GM23338 (cell line): ENCODE measurements at regions not wholly inside any gene's neighbourhood (a gene's known extent, or its start where the extent isn't known, plus 50 kb on each side); places are given as distances from the start of the nearest gene placed in this dataset.

Experiments
- ATAC-seq: fragments of 200-7000 bp; cut with Tn5 transposase; 3 replicates; pipeline ENCODE4 v1.9.1; 2020
- DNase-seq: peaks from one replicate; pipeline ENCODE4 v3.0.0-alpha.2; 2015; ENCODE audit warnings: low spot score
- H2AFZ ChIP-seq: fragments of 200-600 bp; sonication (generic); 2 replicates; pipeline ENCODE4 v1.8.0; 2016; ENCODE audit warnings: antibody characterized with exemption, mild to moderate bottlenecking, moderate library complexity
- H3F3A ChIP-seq: fragments of 200-600 bp; sonication (generic); replicated peaks from 2 replicates; pipeline ENCODE4 v1.8.0; 2017; ENCODE audit warnings: antibody characterized with exemption, mixed run types, low read depth
- H3K27ac ChIP-seq: fragments of 200-600 bp; sonication (generic); 2 replicates; pipeline ENCODE4 v1.6.1; 2016; ENCODE audit warnings: low read depth
- H3K27me3 ChIP-seq: fragments of 200-600 bp; sonication (generic); 2 replicates; pipeline ENCODE4 v1.8.0; 2016; ENCODE audit warnings: mild to moderate bottlenecking, mixed run types, moderate library complexity; ENCODE audit not compliant: insufficient read depth
- H3K36me3 ChIP-seq: fragments of 200-600 bp; sonication (generic); 2 replicates; pipeline ENCODE4 v1.8.0; 2016; ENCODE audit warnings: mild to moderate bottlenecking; ENCODE audit not compliant: insufficient read depth
- H3K4me1 ChIP-seq: fragments of 200-600 bp; sonication (generic); 2 replicates; pipeline ENCODE4 v1.8.0; 2016; ENCODE audit warnings: mild to moderate bottlenecking, moderate library complexity; ENCODE audit not compliant: insufficient read depth
- H3K4me2 ChIP-seq: fragments of 200-600 bp; sonication (generic); 2 replicates; pipeline ENCODE4 v1.7.1; 2017; ENCODE audit warnings: mixed run types
- H3K4me3 ChIP-seq: fragments of 200-600 bp; sonication (generic); 2 replicates; pipeline ENCODE4 v1.6.1; 2016; ENCODE audit warnings: mixed run types
- H3K79me2 ChIP-seq: fragments of 200-600 bp; sonication (generic); replicated peaks from 2 replicates; pipeline ENCODE4 v1.8.0; 2017; ENCODE audit warnings: mild to moderate bottlenecking; ENCODE audit not compliant: insufficient read depth
- H3K9me2 ChIP-seq: fragments of 200-600 bp; sonication (generic); 2 replicates; pipeline ENCODE4 v1.8.0; 2017; ENCODE audit not compliant: insufficient read depth
- H4K20me1 ChIP-seq: fragments of 200-600 bp; sonication (generic); replicated peaks from 2 replicates; pipeline ENCODE4 v1.8.0; 2017; ENCODE audit warnings: mild to moderate bottlenecking; ENCODE audit not compliant: insufficient read depth
- H3K27ac Mint-ChIP-seq: 2 replicates; pipeline ENCODE4 v1.8.0; 2020; ENCODE audit warnings: inconsistent platforms, mild to moderate bottlenecking, moderate library complexity, mixed read lengths
- H3K27me3 Mint-ChIP-seq: 3 replicates; pipeline ENCODE4 v1.8.0; 2022; ENCODE audit warnings: low read depth, mild to moderate bottlenecking, moderate library complexity, mixed read lengths, inconsistent platforms; ENCODE audit not compliant: insufficient read depth, poor library complexity
- H3K36me3 Mint-ChIP-seq: 3 replicates; pipeline ENCODE4 v1.8.0; 2021; ENCODE audit warnings: low read depth, mild to moderate bottlenecking, inconsistent platforms, moderate library complexity, mixed read lengths
- H3K4me1 Mint-ChIP-seq: 3 replicates; pipeline ENCODE4 v1.8.0; 2020; ENCODE audit warnings: mild to moderate bottlenecking, inconsistent platforms, mixed read lengths
- H3K4me3 Mint-ChIP-seq: 3 replicates; pipeline ENCODE4 v1.8.0; 2021; ENCODE audit warnings: moderate library complexity, mild to moderate bottlenecking, inconsistent platforms, mixed read lengths
- H3K9me3 Mint-ChIP-seq: 3 replicates; pipeline ENCODE4 v1.8.0; 2020; ENCODE audit warnings: moderate library complexity, mild to moderate bottlenecking, inconsistent platforms, mixed read lengths
- CREB1 ChIP-seq: fragments of 250-450 bp; sonication (Bioruptor Pico); IDR thresholded peaks from 2 replicates; pipeline ENCODE4 v1.5.0; 2020; ENCODE audit warnings: low read depth, mild to moderate bottlenecking, moderate library complexity
- CTCF ChIP-seq, 2 experiments: fragments of 200-600 bp in 1 of 2; sonication (generic) in 1 of 2; conservative IDR thresholded peaks; 2 replicates each; pipeline versions ENCODE4 v1.5.1 to v1.6.1; 2016 to 2017; ENCODE audit warnings: antibody characterized with exemption in 2 of 2, low read depth in 2 of 2, mild to moderate bottlenecking in 2 of 2, moderate library complexity in 1 of 2
- ETS1 ChIP-seq: IDR thresholded peaks from 2 replicates; pipeline ENCODE4 v1.6.1; 2016; ENCODE audit warnings: antibody characterized with exemption
- EZH2 ChIP-seq: fragments of 200-600 bp; sonication (generic); IDR thresholded peaks from one replicate; pipeline ENCODE4 v1.8.0; 2017; ENCODE audit warnings: antibody characterized with exemption, mild to moderate bottlenecking, low read depth; ENCODE audit not compliant: unreplicated experiment
- EZH2phosphoT487 ChIP-seq: fragments of 200-600 bp; sonication (generic); IDR thresholded peaks from one replicate; pipeline ENCODE4 v1.8.1; 2018; ENCODE audit warnings: antibody characterized with exemption; ENCODE audit not compliant: unreplicated experiment
- JUNB ChIP-seq: IDR thresholded peaks from one replicate; pipeline ENCODE4 v1.6.1; 2016; ENCODE audit warnings: antibody characterized with exemption; ENCODE audit not compliant: unreplicated experiment
- NANOG ChIP-seq: IDR thresholded peaks from 2 replicates; pipeline ENCODE4 v1.6.1; 2016; ENCODE audit warnings: antibody characterized with exemption, borderline replicate concordance
- POLR2AphosphoS5 ChIP-seq: IDR thresholded peaks from 2 replicates; pipeline ENCODE4 v1.6.1; 2016; ENCODE audit warnings: antibody characterized with exemption, low read depth
- REST ChIP-seq: IDR thresholded peaks from one replicate; pipeline ENCODE4 v1.6.1; 2018; ENCODE audit warnings: antibody characterized with exemption; ENCODE audit not compliant: unreplicated experiment
- STAT1 ChIP-seq: IDR thresholded peaks from one replicate; pipeline ENCODE4 v1.6.1; 2016; ENCODE audit warnings: antibody characterized with exemption; ENCODE audit not compliant: unreplicated experiment
- ZNF114 ChIP-seq: fragments of 250-450 bp; sonication (Bioruptor Pico); IDR thresholded peaks from 2 replicates; pipeline ENCODE4 v1.5.0; 2020; ENCODE audit warnings: mild to moderate bottlenecking, moderate library complexity
- ZNF331 ChIP-seq: fragments of 250-450 bp; sonication (Bioruptor Pico); IDR thresholded peaks from 2 replicates; pipeline ENCODE4 v1.5.0; 2020; ENCODE audit warnings: low read depth, mild to moderate bottlenecking, moderate library complexity

GRCh38 chr20:52094693-52095092, 96.9 kb downstream of the ZFP64 start:
- Histone ChIP-seq H3K27me3 (peaks cover 12% of the 10 kb centered on the region), H3K4me2 (no peak overlapping the region), H2AFZ (no peak overlapping the region), H3K27ac (no peak overlapping the region), H3F3A (no peaks in the 10 kb centered on the region; the same call in 1 of the 2 replicates), H3K36me3 (no peaks in the 10 kb centered on the region; the same call in 1 of the 2 replicates), H4K20me1 (0 out of 2 replicates have a peak, but pooled peaks cover 3% of the 10 kb centered on the region), H3K4me1 (no peaks in the 10 kb centered on the region), H3K9me2 (no peaks in the 10 kb centered on the region), H3K79me2 (no peaks in the 10 kb centered on the region), H3K4me3 (no peak overlapping the region)
- no peaks in the 10 kb centered on the region for H3K9me3 Mint-ChIP-seq
- no peak for DNase-seq
- H3K4me3 Mint-ChIP-seq = no peak overlapping the region
- peaks cover 1% of the 10 kb centered on the region for H3K27me3 Mint-ChIP-seq
- no peak for TF ChIP-seq EZH2
- no peak for TF ChIP-seq NANOG
- TF ChIP-seq STAT1 = no peak
- TF ChIP-seq ETS1 = no peak
- TF ChIP-seq CREB1 (CRISPR knock-in tag) = no peak
- no peak for TF ChIP-seq ZNF114 (CRISPR knock-in tag)
- TF ChIP-seq JUNB = no peak
- peaks cover 36% of the 10 kb centered on the region; the same call in 2 of the 3 replicates for H3K36me3 Mint-ChIP-seq
- H3K27ac Mint-ChIP-seq = no peak overlapping the region
- ATAC-seq = no peak
- peaks cover 13% of the 10 kb centered on the region for H3K4me1 Mint-ChIP-seq

GRCh38 chr20:52093575-52093974, 98.0 kb downstream of the ZFP64 start:
- no peak for DNase-seq
- ATAC-seq = no peak
- H3K79me2 ChIP-seq = no peaks in the 10 kb centered on the region
- no peaks in the 10 kb centered on the region for H3K9me2 ChIP-seq
- no peaks in the 10 kb centered on the region; the same call in 1 of the 2 replicates for H3K36me3 ChIP-seq
- H3K27me3 Mint-ChIP-seq = peaks cover 1% of the 10 kb centered on the region
- no peak overlapping the region for H3K27ac Mint-ChIP-seq
- H3K9me3 Mint-ChIP-seq = no peaks in the 10 kb centered on the region
- no peaks in the 10 kb centered on the region for H3K4me1 ChIP-seq
- peaks cover 44% of the 10 kb centered on the region for H3K36me3 Mint-ChIP-seq
- no peaks in the 10 kb centered on the region; the same call in 1 of the 2 replicates for H3F3A ChIP-seq
- 0 out of 2 replicates have a peak, but pooled peaks cover 3% of the 10 kb centered on the region for H4K20me1 ChIP-seq
- H2AFZ ChIP-seq = no peak overlapping the region
- H3K27ac ChIP-seq = no peak overlapping the region
- H3K27me3 ChIP-seq = peaks cover under 1% of the 10 kb centered on the region; the same call in 1 of the 2 replicates
- H3K4me1 Mint-ChIP-seq = peaks cover 13% of the 10 kb centered on the region
- no peak overlapping the region for H3K4me3 Mint-ChIP-seq
- H3K4me3 ChIP-seq = no peak overlapping the region
- no peak overlapping the region for H3K4me2 ChIP-seq
- no peak for TF ChIP-seq NANOG
- no peak for TF ChIP-seq JUNB
- no peak for TF ChIP-seq EZH2
- no peak for TF ChIP-seq STAT1
- TF ChIP-seq EZH2phosphoT487 = no peak
- no peak for TF ChIP-seq ZNF114 (CRISPR knock-in tag)
- no peak for TF ChIP-seq CTCF (conservative IDR thresholded peaks at IDR 0.05; ENCODE audit: low read depth in 2 of 2)
- TF ChIP-seq ZNF331 = no peak
- TF ChIP-seq REST = no peak
- no peak for TF ChIP-seq POLR2AphosphoS5
